HepG2 (cell line): ENCODE measurements at regions not wholly inside any gene's neighbourhood (a gene's known extent, or its start where the extent isn't known, plus 50 kb on each side); places are given as distances from the start of the nearest gene placed in this dataset.

Experiments
- ATAC-seq: fragments of 200-7000 bp; cut with Tn5 transposase; 3 replicates; pipeline ENCODE4 v1.9.1; 2020; ENCODE audit warnings: mild to moderate bottlenecking, moderate library complexity
- BruUV-seq: library from RNA; stranded (reverse); fragments of 400-500 nt; replicated peaks from 2 replicates; lab custom pipeline; 2021; lab: Mats Ljungman, UMichigan
- CTCF ChIA-PET: fragments of 300-600 bp; formaldehyde crosslinking; extraction: SDS; loops from one replicate; lab custom pipeline; 2021; ENCODE audit warnings: low total read pairs, inconsistent platforms, low intra/inter-chr PET ratio; lab: Yijun Ruan, JAX
- POLR2A ChIA-PET: fragments of 350-600 bp; sonication (Branson Sonifier 250); formaldehyde crosslinking; loops from one replicate; lab custom pipeline; 2020; ENCODE audit warnings: antibody characterized with exemption, inconsistent platforms; lab: Yijun Ruan, JAX
- DNase-seq: peaks from one replicate; pipeline ENCODE4 v3.0.0-alpha.2; 2015; ENCODE audit warnings: low spot score
- FAIRE-seq: peaks from 3 replicates; lab custom pipeline; 2011; peaks lifted over from hg19 to GRCh38; lab: Jason Lieb, UNC
- H2AFZ ChIP-seq: one replicate; pipeline ENCODE4 v1.6.1; 2011; ENCODE audit warnings: low read length, inconsistent platforms
- H3K27ac ChIP-seq: fragments of 300-600 bp; 3 replicates; pipeline ENCODE4 v1.8.0; 2011; ENCODE audit warnings: mixed run types, mild to moderate bottlenecking, mixed read lengths, low read length, inconsistent platforms; ENCODE audit not compliant: insufficient read depth; ENCODE audit errors: extremely low read length
- H3K27me3 ChIP-seq, 2 experiments: fragments of 200-600 bp in 1 of 2; 2 replicates in 1 of 2; 3 replicates in 1 of 2; pipeline versions ENCODE4 v1.6.0 to v1.8.0; 2011; ENCODE audit warnings: low read length in 2 of 2, mild to moderate bottlenecking in 2 of 2, moderate library complexity in 2 of 2, inconsistent platforms in 1 of 2; ENCODE audit not compliant: insufficient read depth in 2 of 2, control insufficient read depth in 1 of 2
- H3K36me3 ChIP-seq, 2 experiments: fragments of 200-600 bp in 1 of 2; replicated peaks in 1 of 2; 2 replicates in 1 of 2; 3 replicates in 1 of 2; pipeline versions ENCODE4 v1.5.1 to v1.8.0; 2011; ENCODE audit warnings: low read length in 2 of 2, inconsistent platforms in 1 of 2; ENCODE audit not compliant: insufficient read depth in 2 of 2, control insufficient read depth in 1 of 2
- H3K4me1 ChIP-seq: 2 replicates; pipeline ENCODE4 v1.5.1; 2012; ENCODE audit warnings: low read length, inconsistent platforms; ENCODE audit not compliant: insufficient read depth
- H3K4me2 ChIP-seq: 2 replicates; pipeline ENCODE4 v1.6.0; 2011; ENCODE audit warnings: low read depth, low read length, inconsistent platforms
- H3K4me3 ChIP-seq, 3 experiments: fragments of 200-600 bp in 1 of 3; sonication (generic), shearing (Covaris generic) in 1 of 3; replicated peaks in 1 of 3; 2 replicates each; pipeline ENCODE4 v1.5.1; 2011 to 2016; ENCODE audit warnings: low read length in 3 of 3, inconsistent platforms in 2 of 3, low read depth in 2 of 3, mild to moderate bottlenecking in 2 of 3, control low read depth in 1 of 3, mixed read lengths in 1 of 3; ENCODE audit not compliant: insufficient read depth in 1 of 3
- H3K79me2 ChIP-seq: one replicate; pipeline ENCODE4 v1.6.1; 2011; ENCODE audit warnings: low read length, inconsistent platforms; ENCODE audit not compliant: insufficient read depth
- H3K9ac ChIP-seq: 2 replicates; pipeline ENCODE4 v1.6.0; 2011; ENCODE audit warnings: mild to moderate bottlenecking, low read depth, low read length, inconsistent platforms; ENCODE audit not compliant: insufficient read depth
- H3K9me3 ChIP-seq: 2 replicates; pipeline ENCODE4 v1.5.1; 2012; ENCODE audit warnings: mild to moderate bottlenecking, low read length
- H4K20me1 ChIP-seq: 2 replicates; pipeline ENCODE4 v1.6.0; 2011; ENCODE audit warnings: inconsistent platforms, mild to moderate bottlenecking, low read length, moderate library complexity; ENCODE audit not compliant: insufficient read depth
- CHD4 ChIP-seq: fragments of 200-600 bp; sonication (generic); IDR thresholded peaks from 2 replicates; pipeline ENCODE4 v1.7.0; 2017; ENCODE audit warnings: mild to moderate bottlenecking, low read length, borderline replicate concordance
- MAFG ChIP-seq: sonication (generic); formaldehyde crosslinking; IDR thresholded peaks from 2 replicates; pipeline ENCODE4 v1.5.1; 2020; ENCODE audit warnings: mild to moderate bottlenecking, missing genetic modification reagents
- NR1H2 ChIP-seq: sonication (generic); formaldehyde crosslinking; IDR thresholded peaks from 2 replicates; pipeline ENCODE4 v1.8.1; 2022; ENCODE audit warnings: low read depth, missing genetic modification reagents, borderline replicate concordance
- PHB2 ChIP-seq: fragments of 450-650 bp; IDR thresholded peaks from 2 replicates; pipeline ENCODE4 v1.6.1; 2018; ENCODE audit not compliant: partially characterized antibody
- RNF2 ChIP-seq: fragments of 450-650 bp; conservative IDR thresholded peaks from 2 replicates; pipeline ENCODE4 v1.6.1; 2016; ENCODE audit warnings: low read depth
- SMAD9 ChIP-seq: sonication (generic); formaldehyde crosslinking; IDR thresholded peaks from 2 replicates; pipeline ENCODE4 v1.5.1; 2020; ENCODE audit warnings: mild to moderate bottlenecking, missing genetic modification reagents
- SP4 ChIP-seq: sonication (generic); formaldehyde crosslinking; IDR thresholded peaks from 2 replicates; pipeline ENCODE4 v1.8.1; 2023; ENCODE audit warnings: mild to moderate bottlenecking, missing genetic modification reagents
- WIZ ChIP-seq: sonication (generic); formaldehyde crosslinking; IDR thresholded peaks from 2 replicates; pipeline ENCODE4 v1.5.1; 2020; ENCODE audit warnings: mild to moderate bottlenecking, missing genetic modification reagents
- ZMAT3 ChIP-seq: sonication (generic); formaldehyde crosslinking; conservative IDR thresholded peaks from 2 replicates; pipeline ENCODE4 v1.7.0; 2021; ENCODE audit warnings: missing genetic modification reagents
- ZNF12 ChIP-seq: sonication (generic); formaldehyde crosslinking; IDR thresholded peaks from 2 replicates; pipeline ENCODE4 v1.5.0; 2020; ENCODE audit warnings: missing genetic modification reagents
- ZNF652 ChIP-seq: IDR thresholded peaks from 2 replicates; pipeline ENCODE4 v1.6.1; 2016; ENCODE audit warnings: low read depth, borderline replicate concordance
- WGBS: methylation state at CpG from one replicate; pipeline ENCODE4 v1.1.6; 2017; ENCODE audit warnings: low lambda C conversion rate; 5-methylcytosine and 5-hydroxymethylcytosine counted together
- in situ Hi-C: cut with HindIII; loops from 2 replicates; pipeline ENCODE4 v1.10.0; 2017; ENCODE audit warnings: low pct_unique_long_range_greater_than_20kb; ENCODE audit not compliant: extremely low pct_ligation_motif_present
- intact Hi-C: fragments of 100-400 bp; cut with micrococcal nuclease; formaldehyde crosslinking; loops from one replicate; pipeline ENCODE4 v1.10.0; 2022; ENCODE audit not compliant: unreplicated experiment
- TF ChIP-seq, protein P1 (sequence below): sonication (generic); formaldehyde crosslinking; IDR thresholded peaks from 2 replicates; pipeline ENCODE4 v1.4.0; 2020; ENCODE audit warnings: missing genetic modification reagents
- TF ChIP-seq, protein P2 (sequence below): fragments of 450-650 bp; IDR thresholded peaks from 2 replicates; pipeline ENCODE4 v1.6.1; 2017; ENCODE audit warnings: mild to moderate bottlenecking
- TF ChIP-seq, protein P3 (sequence below): sonication (generic); formaldehyde crosslinking; IDR thresholded peaks from 2 replicates; pipeline ENCODE4 v1.8.1; 2023; ENCODE audit warnings: mild to moderate bottlenecking, missing genetic modification reagents
- TF ChIP-seq, protein P4 (sequence below): sonication (generic); formaldehyde crosslinking; IDR thresholded peaks from 2 replicates; pipeline ENCODE4 v1.4.0; 2020; ENCODE audit warnings: mild to moderate bottlenecking, low read depth, missing genetic modification reagents
- TF ChIP-seq, protein P5 (sequence below): sonication (generic); formaldehyde crosslinking; IDR thresholded peaks from 2 replicates; pipeline ENCODE4 v1.8.0; 2022; ENCODE audit warnings: mild to moderate bottlenecking, missing genetic modification reagents, moderate library complexity
- TF ChIP-seq, protein P6 (sequence below): sonication (generic); formaldehyde crosslinking; conservative IDR thresholded peaks from 2 replicates; pipeline ENCODE4 v1.5.0; 2020; ENCODE audit warnings: missing genetic modification reagents

DNA sequence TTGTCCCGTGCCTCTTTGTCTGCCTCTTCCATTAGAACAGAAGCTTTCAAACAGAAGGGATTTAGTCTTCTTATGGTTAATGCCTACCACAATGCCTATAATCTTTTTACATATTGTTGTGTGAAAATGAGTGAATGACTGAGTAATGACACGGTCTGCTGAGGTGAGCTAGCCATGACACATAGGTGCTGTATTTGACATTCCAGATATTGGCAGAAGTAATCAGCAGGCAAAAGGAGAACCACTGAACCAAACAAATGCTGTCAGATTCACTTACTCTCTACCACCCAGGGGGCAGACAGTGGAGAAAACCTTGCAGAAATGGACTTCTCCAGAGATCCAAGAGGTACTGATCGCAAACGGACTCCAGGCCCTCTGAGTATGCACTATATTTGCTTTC, 377.2 kb upstream of the VWC2 start:
- no peaks in the 10 kb centered on the region; a peak in 1 of 5 replicates for H3K27me3 ChIP-seq
- H3K4me1 ChIP-seq = no peaks in the 10 kb centered on the region
- H3K27ac ChIP-seq = no peak overlapping the region
- BruUV-seq = no TSS peak
- H3K9ac ChIP-seq = no peak overlapping the region
- intact Hi-C loops (no loop called here), in situ Hi-C loops (no loop called here)
- H3K4me3 ChIP-seq = no peak overlapping the region
- no peak overlapping the region for H2AFZ ChIP-seq
- ATAC-seq (no peak), DNase-seq (no peak), FAIRE-seq (no peak)
- no peaks in the 10 kb centered on the region for H4K20me1 ChIP-seq
- CTCF ChIA-PET = no interaction called here
- H3K36me3 ChIP-seq = no peaks in the 10 kb centered on the region
- no peak overlapping the region for H3K4me2 ChIP-seq
- no peaks in the 10 kb centered on the region for H3K79me2 ChIP-seq
- POLR2A ChIA-PET = no interaction called here
- WGBS = 0% methylated on average over 3 of the region's 4 CpGs
- no peaks in the 10 kb centered on the region for H3K9me3 ChIP-seq
- TF ChIP-seq ZNF652 (no peak), ZNF12 (CRISPR knock-in tag) (no peak), SP4 (CRISPR knock-in tag) (no peak), NR1H2 (CRISPR knock-in tag) (no peak), MAFG (no peak), RNF2 (no peak), SMAD9 (no peak), PHB2 (no peak), ZMAT3 (CRISPR knock-in tag) (no peak), WIZ (CRISPR knock-in tag) (no peak), CHD4 (no peak)
- TF ChIP-seq, protein P1, sequence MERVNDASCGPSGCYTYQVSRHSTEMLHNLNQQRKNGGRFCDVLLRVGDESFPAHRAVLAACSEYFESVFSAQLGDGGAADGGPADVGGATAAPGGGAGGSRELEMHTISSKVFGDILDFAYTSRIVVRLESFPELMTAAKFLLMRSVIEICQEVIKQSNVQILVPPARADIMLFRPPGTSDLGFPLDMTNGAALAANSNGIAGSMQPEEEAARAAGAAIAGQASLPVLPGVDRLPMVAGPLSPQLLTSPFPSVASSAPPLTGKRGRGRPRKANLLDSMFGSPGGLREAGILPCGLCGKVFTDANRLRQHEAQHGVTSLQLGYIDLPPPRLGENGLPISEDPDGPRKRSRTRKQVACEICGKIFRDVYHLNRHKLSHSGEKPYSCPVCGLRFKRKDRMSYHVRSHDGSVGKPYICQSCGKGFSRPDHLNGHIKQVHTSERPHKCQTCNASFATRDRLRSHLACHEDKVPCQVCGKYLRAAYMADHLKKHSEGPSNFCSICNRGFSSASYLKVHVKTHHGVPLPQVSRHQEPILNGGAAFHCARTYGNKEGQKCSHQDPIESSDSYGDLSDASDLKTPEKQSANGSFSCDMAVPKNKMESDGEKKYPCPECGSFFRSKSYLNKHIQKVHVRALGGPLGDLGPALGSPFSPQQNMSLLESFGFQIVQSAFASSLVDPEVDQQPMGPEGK (CRISPR knock-in tag) = no peak
- TF ChIP-seq, protein P2, sequence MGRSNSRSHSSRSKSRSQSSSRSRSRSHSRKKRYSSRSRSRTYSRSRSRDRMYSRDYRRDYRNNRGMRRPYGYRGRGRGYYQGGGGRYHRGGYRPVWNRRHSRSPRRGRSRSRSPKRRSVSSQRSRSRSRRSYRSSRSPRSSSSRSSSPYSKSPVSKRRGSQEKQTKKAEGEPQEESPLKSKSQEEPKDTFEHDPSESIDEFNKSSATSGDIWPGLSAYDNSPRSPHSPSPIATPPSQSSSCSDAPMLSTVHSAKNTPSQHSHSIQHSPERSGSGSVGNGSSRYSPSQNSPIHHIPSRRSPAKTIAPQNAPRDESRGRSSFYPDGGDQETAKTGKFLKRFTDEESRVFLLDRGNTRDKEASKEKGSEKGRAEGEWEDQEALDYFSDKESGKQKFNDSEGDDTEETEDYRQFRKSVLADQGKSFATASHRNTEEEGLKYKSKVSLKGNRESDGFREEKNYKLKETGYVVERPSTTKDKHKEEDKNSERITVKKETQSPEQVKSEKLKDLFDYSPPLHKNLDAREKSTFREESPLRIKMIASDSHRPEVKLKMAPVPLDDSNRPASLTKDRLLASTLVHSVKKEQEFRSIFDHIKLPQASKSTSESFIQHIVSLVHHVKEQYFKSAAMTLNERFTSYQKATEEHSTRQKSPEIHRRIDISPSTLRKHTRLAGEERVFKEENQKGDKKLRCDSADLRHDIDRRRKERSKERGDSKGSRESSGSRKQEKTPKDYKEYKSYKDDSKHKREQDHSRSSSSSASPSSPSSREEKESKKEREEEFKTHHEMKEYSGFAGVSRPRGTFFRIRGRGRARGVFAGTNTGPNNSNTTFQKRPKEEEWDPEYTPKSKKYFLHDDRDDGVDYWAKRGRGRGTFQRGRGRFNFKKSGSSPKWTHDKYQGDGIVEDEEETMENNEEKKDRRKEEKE = no peak
- TF ChIP-seq, protein P3, sequence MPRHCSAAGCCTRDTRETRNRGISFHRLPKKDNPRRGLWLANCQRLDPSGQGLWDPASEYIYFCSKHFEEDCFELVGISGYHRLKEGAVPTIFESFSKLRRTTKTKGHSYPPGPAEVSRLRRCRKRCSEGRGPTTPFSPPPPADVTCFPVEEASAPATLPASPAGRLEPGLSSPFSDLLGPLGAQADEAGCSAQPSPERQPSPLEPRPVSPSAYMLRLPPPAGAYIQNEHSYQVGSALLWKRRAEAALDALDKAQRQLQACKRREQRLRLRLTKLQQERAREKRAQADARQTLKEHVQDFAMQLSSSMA (CRISPR knock-in tag) = no peak
- TF ChIP-seq, protein P4, sequence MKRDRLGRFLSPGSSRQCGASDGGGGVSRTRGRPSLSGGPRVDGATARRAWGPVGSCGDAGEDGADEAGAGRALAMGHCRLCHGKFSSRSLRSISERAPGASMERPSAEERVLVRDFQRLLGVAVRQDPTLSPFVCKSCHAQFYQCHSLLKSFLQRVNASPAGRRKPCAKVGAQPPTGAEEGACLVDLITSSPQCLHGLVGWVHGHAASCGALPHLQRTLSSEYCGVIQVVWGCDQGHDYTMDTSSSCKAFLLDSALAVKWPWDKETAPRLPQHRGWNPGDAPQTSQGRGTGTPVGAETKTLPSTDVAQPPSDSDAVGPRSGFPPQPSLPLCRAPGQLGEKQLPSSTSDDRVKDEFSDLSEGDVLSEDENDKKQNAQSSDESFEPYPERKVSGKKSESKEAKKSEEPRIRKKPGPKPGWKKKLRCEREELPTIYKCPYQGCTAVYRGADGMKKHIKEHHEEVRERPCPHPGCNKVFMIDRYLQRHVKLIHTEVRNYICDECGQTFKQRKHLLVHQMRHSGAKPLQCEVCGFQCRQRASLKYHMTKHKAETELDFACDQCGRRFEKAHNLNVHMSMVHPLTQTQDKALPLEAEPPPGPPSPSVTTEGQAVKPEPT (CRISPR knock-in tag) = no peak
- TF ChIP-seq, protein P5, sequence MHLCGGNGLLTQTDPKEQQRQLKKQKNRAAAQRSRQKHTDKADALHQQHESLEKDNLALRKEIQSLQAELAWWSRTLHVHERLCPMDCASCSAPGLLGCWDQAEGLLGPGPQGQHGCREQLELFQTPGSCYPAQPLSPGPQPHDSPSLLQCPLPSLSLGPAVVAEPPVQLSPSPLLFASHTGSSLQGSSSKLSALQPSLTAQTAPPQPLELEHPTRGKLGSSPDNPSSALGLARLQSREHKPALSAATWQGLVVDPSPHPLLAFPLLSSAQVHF (CRISPR knock-in tag) = no peak
- TF ChIP-seq, protein P6, sequence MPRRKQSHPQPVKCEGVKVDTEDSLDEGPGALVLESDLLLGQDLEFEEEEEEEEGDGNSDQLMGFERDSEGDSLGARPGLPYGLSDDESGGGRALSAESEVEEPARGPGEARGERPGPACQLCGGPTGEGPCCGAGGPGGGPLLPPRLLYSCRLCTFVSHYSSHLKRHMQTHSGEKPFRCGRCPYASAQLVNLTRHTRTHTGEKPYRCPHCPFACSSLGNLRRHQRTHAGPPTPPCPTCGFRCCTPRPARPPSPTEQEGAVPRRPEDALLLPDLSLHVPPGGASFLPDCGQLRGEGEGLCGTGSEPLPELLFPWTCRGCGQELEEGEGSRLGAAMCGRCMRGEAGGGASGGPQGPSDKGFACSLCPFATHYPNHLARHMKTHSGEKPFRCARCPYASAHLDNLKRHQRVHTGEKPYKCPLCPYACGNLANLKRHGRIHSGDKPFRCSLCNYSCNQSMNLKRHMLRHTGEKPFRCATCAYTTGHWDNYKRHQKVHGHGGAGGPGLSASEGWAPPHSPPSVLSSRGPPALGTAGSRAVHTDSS (CRISPR knock-in tag) = no peak
